HCT116 (cell line): ENCODE measurements at regions not wholly inside any gene's neighbourhood (a gene's known extent, or its start where the extent isn't known, plus 50 kb on each side); places are given as distances from the start of the nearest gene placed in this dataset.

Experiments used
- ATAC-seq: fragments of 200-7000 bp; cut with Tn5 transposase; 2 replicates; pipeline ENCODE4 v1.9.1; 2020; ENCODE audit warnings: mild to moderate bottlenecking, moderate library complexity
- BruUV-seq: library from RNA; stranded (reverse); fragments of 400-500 nt; replicated peaks from 2 replicates; lab custom pipeline; 2021; lab: Mats Ljungman, UMichigan
- CTCF ChIA-PET: fragments of 300-600 bp; sonication (Branson Sonifier 250); formaldehyde crosslinking; loops from one replicate; lab custom pipeline; 2021; ENCODE audit warnings: antibody characterized with exemption; lab: Charles Lee
- POLR2A ChIA-PET: fragments of 300-600, 350-600 bp; sonication (Branson Sonifier 250); formaldehyde crosslinking; loops from one replicate; lab custom pipeline; 2021; ENCODE audit warnings: antibody characterized with exemption; lab: Charles Lee
- RAD21 ChIA-PET, 2 experiments: fragments of 300-600 bp; sonication (Branson Sonifier 250); formaldehyde crosslinking; loops; one replicate each; lab custom pipeline; 2023; ENCODE audit warnings: low total read pairs in 2 of 2; ENCODE audit not compliant: uncharacterized antibody in 2 of 2, unreplicated experiment in 2 of 2, low non-redundant PET in 1 of 2; lab: Charles Lee
- DNase-seq: peaks from one replicate; pipeline ENCODE4 v3.0.0-alpha.2; 2010; ENCODE audit warnings: low read depth, low spot score
- H2AFZ ChIP-seq: fragments of 200-600 bp; shearing (Covaris generic), sonication (generic); 2 replicates; pipeline ENCODE4 v1.6.1; 2017; ENCODE audit warnings: low read depth, mixed run types, mixed read lengths, antibody characterized with exemption, low read length; ENCODE audit not compliant: poor library complexity, severe bottlenecking
- H3K27ac ChIP-seq: 2 replicates; pipeline ENCODE4 v1.5.1; 2012; ENCODE audit warnings: low read depth, low read length
- H3K27me3 ChIP-seq: fragments of 200-600 bp; sonication (generic); 2 replicates; pipeline ENCODE4 v1.6.1; 2016; ENCODE audit warnings: mixed run types, low read length, mixed read lengths; ENCODE audit not compliant: insufficient read depth
- H3K36me3 ChIP-seq, 2 experiments: fragments of 200-500 bp in 1 of 2; fragments of 200-600 bp in 1 of 2; sonication (Bioruptor generic) in 1 of 2; sonication (generic) in 1 of 2; 2 replicates each; pipeline versions ENCODE4 v1.5.1 to v1.6.1; 2014 to 2016; ENCODE audit warnings: low read length in 2 of 2, inconsistent platforms in 1 of 2, mixed read lengths in 1 of 2, mixed run types in 1 of 2; ENCODE audit not compliant: insufficient read depth in 2 of 2, control insufficient read depth in 1 of 2
- H3K4me1 ChIP-seq, 2 experiments: fragments of 200-600 bp in 1 of 2; sonication (generic) in 1 of 2; 2 replicates each; pipeline versions ENCODE4 v1.5.1 to v1.6.1; 2012 to 2017; ENCODE audit warnings: low read length in 2 of 2, inconsistent platforms in 1 of 2, mild to moderate bottlenecking in 1 of 2, mixed read lengths in 1 of 2, mixed run types in 1 of 2, moderate library complexity in 1 of 2; ENCODE audit not compliant: insufficient read depth in 2 of 2, control insufficient read depth in 1 of 2
- H3K4me2 ChIP-seq: fragments of 200-600 bp; sonication (generic); 2 replicates; pipeline ENCODE4 v1.6.1; 2017; ENCODE audit warnings: mixed run types, low read length, mixed read lengths
- H3K4me3 ChIP-seq, 2 experiments: fragments of 200-600 bp in 1 of 2; sonication (generic) in 1 of 2; replicated peaks in 1 of 2; 2 replicates each; pipeline ENCODE4 v1.5.1; 2011 to 2016; ENCODE audit warnings: low read length in 2 of 2, control low read depth in 1 of 2, low read depth in 1 of 2, mild to moderate bottlenecking in 1 of 2, mixed read lengths in 1 of 2, mixed run types in 1 of 2
- H3K79me2 ChIP-seq: fragments of 200-600 bp; sonication (generic); 2 replicates; pipeline ENCODE4 v1.6.1; 2017; ENCODE audit warnings: mild to moderate bottlenecking, mixed run types, low read length, moderate library complexity, mixed read lengths; ENCODE audit not compliant: insufficient read depth
- H3K9ac ChIP-seq: fragments of 200-600 bp; sonication (generic); 2 replicates; pipeline ENCODE4 v1.6.1; 2016; ENCODE audit warnings: low read length, mixed read lengths
- H3K9me2 ChIP-seq: fragments of 200-600 bp; sonication (generic), shearing (Covaris generic); 2 replicates; pipeline ENCODE4 v1.6.1; 2017; ENCODE audit warnings: mixed run types, mild to moderate bottlenecking, moderate library complexity; ENCODE audit not compliant: insufficient read depth
- H3K9me3 ChIP-seq, 2 experiments: fragments of 200-500 bp in 1 of 2; fragments of 200-600 bp in 1 of 2; sonication (Bioruptor generic) in 1 of 2; sonication (generic) in 1 of 2; 2 replicates each; pipeline ENCODE4 v1.6.1; 2014 to 2017; ENCODE audit warnings: low read length in 2 of 2, mixed read lengths in 2 of 2, inconsistent platforms in 1 of 2, low read depth in 1 of 2, mild to moderate bottlenecking in 1 of 2, mixed run types in 1 of 2, moderate library complexity in 1 of 2; ENCODE audit not compliant: control insufficient read depth in 1 of 2, insufficient read depth in 1 of 2
- H4K20me1 ChIP-seq: fragments of 200-600 bp; sonication (generic), shearing (Covaris generic); 2 replicates; pipeline ENCODE4 v1.6.1; 2017; ENCODE audit warnings: mixed run types, mild to moderate bottlenecking, moderate library complexity; ENCODE audit not compliant: insufficient read depth
- EZH2 ChIP-seq: fragments of 200-600 bp; sonication (generic); IDR thresholded peaks from 2 replicates; pipeline ENCODE4 v1.6.1; 2017; ENCODE audit warnings: antibody characterized with exemption, mixed run types
- EZH2phosphoT487 ChIP-seq: fragments of 200-600 bp; IDR thresholded peaks from 2 replicates; pipeline ENCODE4 v1.6.1; 2018; ENCODE audit warnings: antibody characterized with exemption, borderline replicate concordance
- FOSL1 ChIP-seq: IDR thresholded peaks from 2 replicates; pipeline ENCODE4 v1.6.1; 2012; ENCODE audit warnings: low read depth
- JUND ChIP-seq: IDR thresholded peaks from 2 replicates; pipeline ENCODE4 v1.6.1; 2012
- POLR2AphosphoS5 ChIP-seq: IDR thresholded peaks from 2 replicates; pipeline ENCODE4 v1.6.1; 2011; ENCODE audit warnings: mild to moderate bottlenecking, low read depth, low read length, moderate library complexity
- RAD21 ChIP-seq: IDR thresholded peaks from 2 replicates; pipeline ENCODE4 v1.6.1; 2012; ENCODE audit warnings: low read depth, mild to moderate bottlenecking
- REST ChIP-seq: IDR thresholded peaks from 2 replicates; pipeline ENCODE4 v1.6.1; 2012; ENCODE audit warnings: low read depth
- SP1 ChIP-seq: IDR thresholded peaks from 2 replicates; pipeline ENCODE4 v1.6.1; 2012; ENCODE audit warnings: low read depth
- SRF ChIP-seq: IDR thresholded peaks from 2 replicates; pipeline ENCODE4 v1.6.1; 2012; ENCODE audit warnings: low read depth
- TCF7L2 ChIP-seq: IDR thresholded peaks from 2 replicates; pipeline ENCODE4 v1.7.0; 2011; ENCODE audit warnings: borderline replicate concordance, inconsistent platforms; ENCODE audit not compliant: insufficient read depth, insufficient read length; ENCODE audit errors: extremely low read depth
- YY1 ChIP-seq: IDR thresholded peaks from 2 replicates; pipeline ENCODE4 v1.6.1; 2011; ENCODE audit warnings: low read length, low read depth, moderate library complexity, mild to moderate bottlenecking; ENCODE audit not compliant: insufficient replicate concordance; ENCODE audit errors: extremely low read depth
- intact Hi-C: fragments of 100-400 bp; cut with micrococcal nuclease; formaldehyde crosslinking; loops from 2 replicates; pipeline ENCODE4 v1.10.0; 2022
- TF ChIP-seq, protein P1 (sequence below), 3 experiments: fragments of 200-600 bp in 1 of 3; sonication (generic) in 1 of 3; IDR thresholded peaks in 2 of 3; conservative IDR thresholded peaks in 1 of 3; 2 replicates each; pipeline ENCODE4 v1.5.1; 2012 to 2017; ENCODE audit warnings: low read depth in 2 of 3, low read length in 2 of 3, antibody characterized with exemption in 1 of 3, borderline replicate concordance in 1 of 3, control low read depth in 1 of 3, mild to moderate bottlenecking in 1 of 3, mixed read lengths in 1 of 3, mixed run types in 1 of 3, moderate library complexity in 1 of 3; ENCODE audit not compliant: insufficient read depth in 1 of 3

GRCh38 chr1:221029981-221030649, 150.9 kb downstream of the HLX start:
- no peaks in the 10 kb centered on the region for H3K27me3 ChIP-seq
- RAD21 ChIA-PET = no interaction called here
- H4K20me1 ChIP-seq = no peaks in the 10 kb centered on the region
- no peaks in the 10 kb centered on the region for H3K4me1 ChIP-seq
- H3K36me3 ChIP-seq = no peaks in the 10 kb centered on the region
- no peak for TF ChIP-seq YY1
- TF ChIP-seq, protein P1, sequence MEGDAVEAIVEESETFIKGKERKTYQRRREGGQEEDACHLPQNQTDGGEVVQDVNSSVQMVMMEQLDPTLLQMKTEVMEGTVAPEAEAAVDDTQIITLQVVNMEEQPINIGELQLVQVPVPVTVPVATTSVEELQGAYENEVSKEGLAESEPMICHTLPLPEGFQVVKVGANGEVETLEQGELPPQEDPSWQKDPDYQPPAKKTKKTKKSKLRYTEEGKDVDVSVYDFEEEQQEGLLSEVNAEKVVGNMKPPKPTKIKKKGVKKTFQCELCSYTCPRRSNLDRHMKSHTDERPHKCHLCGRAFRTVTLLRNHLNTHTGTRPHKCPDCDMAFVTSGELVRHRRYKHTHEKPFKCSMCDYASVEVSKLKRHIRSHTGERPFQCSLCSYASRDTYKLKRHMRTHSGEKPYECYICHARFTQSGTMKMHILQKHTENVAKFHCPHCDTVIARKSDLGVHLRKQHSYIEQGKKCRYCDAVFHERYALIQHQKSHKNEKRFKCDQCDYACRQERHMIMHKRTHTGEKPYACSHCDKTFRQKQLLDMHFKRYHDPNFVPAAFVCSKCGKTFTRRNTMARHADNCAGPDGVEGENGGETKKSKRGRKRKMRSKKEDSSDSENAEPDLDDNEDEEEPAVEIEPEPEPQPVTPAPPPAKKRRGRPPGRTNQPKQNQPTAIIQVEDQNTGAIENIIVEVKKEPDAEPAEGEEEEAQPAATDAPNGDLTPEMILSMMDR (IDR thresholded peaks at IDR 0.05 in 2 of 3, conservative IDR thresholded peaks at IDR 0.05 in 1 of 3; ENCODE audit: borderline replicate concordance in 1 of 3, insufficient read depth in 1 of 3, low read depth in 2 of 3, low read length in 2 of 3) = no peak
- TF ChIP-seq TCF7L2 = no peak
- TF ChIP-seq EZH2 = no peak
- no peak for TF ChIP-seq FOSL1
- TF ChIP-seq REST = no peak
- no peak for TF ChIP-seq SRF
- no peak for TF ChIP-seq JUND
- TF ChIP-seq EZH2phosphoT487 = no peak
- TF ChIP-seq POLR2AphosphoS5 = no peak
- no peak for TF ChIP-seq RAD21
- no peak for TF ChIP-seq SP1
- TF ChIP-seq, all 23 proteins: peak for 0
- no peak overlapping the region for H3K4me3 ChIP-seq
- no peaks in the 10 kb centered on the region for H3K9me3 ChIP-seq
- DNase-seq (no peak), ATAC-seq (no peak)
- H3K9ac ChIP-seq = no peak overlapping the region
- no peak overlapping the region for H3K27ac ChIP-seq
- no TSS peak for BruUV-seq
- H3K79me2 ChIP-seq = no peaks in the 10 kb centered on the region
- no peak overlapping the region for H3K4me2 ChIP-seq
- CTCF ChIA-PET = no interaction called here
- intact Hi-C loops = no loop called here
- POLR2A ChIA-PET = no interaction called here
- no peaks in the 10 kb centered on the region for H3K9me2 ChIP-seq
- no peak overlapping the region for H2AFZ ChIP-seq
